ENCODE measurements at regions not wholly inside any gene's neighbourhood (a gene's known extent, or its start where the extent isn't known, plus 50 kb on each side); places are given as distances from the start of the nearest gene placed in this dataset.

DNA sequence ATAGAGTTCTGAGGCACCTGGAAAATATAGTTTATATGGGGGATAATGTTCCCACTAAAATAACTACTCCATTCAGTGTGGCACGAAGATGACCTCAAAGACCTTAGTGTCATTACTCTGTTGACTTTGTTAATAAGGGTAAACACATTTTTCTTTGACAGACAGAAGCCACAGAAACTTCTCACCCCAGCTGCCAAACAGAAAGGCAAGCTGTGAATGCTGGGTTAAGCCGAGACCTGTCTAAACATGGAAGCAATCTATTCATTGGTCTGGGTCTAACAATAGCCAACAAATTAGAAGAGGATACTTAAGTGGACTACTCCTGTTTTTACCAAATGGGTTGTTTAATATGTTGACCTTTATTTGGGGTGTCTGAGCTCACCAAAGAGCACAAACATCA lies 171.4 kb downstream of the TLE1 start (continued):
- TF ChIP-seq, protein P1, sequence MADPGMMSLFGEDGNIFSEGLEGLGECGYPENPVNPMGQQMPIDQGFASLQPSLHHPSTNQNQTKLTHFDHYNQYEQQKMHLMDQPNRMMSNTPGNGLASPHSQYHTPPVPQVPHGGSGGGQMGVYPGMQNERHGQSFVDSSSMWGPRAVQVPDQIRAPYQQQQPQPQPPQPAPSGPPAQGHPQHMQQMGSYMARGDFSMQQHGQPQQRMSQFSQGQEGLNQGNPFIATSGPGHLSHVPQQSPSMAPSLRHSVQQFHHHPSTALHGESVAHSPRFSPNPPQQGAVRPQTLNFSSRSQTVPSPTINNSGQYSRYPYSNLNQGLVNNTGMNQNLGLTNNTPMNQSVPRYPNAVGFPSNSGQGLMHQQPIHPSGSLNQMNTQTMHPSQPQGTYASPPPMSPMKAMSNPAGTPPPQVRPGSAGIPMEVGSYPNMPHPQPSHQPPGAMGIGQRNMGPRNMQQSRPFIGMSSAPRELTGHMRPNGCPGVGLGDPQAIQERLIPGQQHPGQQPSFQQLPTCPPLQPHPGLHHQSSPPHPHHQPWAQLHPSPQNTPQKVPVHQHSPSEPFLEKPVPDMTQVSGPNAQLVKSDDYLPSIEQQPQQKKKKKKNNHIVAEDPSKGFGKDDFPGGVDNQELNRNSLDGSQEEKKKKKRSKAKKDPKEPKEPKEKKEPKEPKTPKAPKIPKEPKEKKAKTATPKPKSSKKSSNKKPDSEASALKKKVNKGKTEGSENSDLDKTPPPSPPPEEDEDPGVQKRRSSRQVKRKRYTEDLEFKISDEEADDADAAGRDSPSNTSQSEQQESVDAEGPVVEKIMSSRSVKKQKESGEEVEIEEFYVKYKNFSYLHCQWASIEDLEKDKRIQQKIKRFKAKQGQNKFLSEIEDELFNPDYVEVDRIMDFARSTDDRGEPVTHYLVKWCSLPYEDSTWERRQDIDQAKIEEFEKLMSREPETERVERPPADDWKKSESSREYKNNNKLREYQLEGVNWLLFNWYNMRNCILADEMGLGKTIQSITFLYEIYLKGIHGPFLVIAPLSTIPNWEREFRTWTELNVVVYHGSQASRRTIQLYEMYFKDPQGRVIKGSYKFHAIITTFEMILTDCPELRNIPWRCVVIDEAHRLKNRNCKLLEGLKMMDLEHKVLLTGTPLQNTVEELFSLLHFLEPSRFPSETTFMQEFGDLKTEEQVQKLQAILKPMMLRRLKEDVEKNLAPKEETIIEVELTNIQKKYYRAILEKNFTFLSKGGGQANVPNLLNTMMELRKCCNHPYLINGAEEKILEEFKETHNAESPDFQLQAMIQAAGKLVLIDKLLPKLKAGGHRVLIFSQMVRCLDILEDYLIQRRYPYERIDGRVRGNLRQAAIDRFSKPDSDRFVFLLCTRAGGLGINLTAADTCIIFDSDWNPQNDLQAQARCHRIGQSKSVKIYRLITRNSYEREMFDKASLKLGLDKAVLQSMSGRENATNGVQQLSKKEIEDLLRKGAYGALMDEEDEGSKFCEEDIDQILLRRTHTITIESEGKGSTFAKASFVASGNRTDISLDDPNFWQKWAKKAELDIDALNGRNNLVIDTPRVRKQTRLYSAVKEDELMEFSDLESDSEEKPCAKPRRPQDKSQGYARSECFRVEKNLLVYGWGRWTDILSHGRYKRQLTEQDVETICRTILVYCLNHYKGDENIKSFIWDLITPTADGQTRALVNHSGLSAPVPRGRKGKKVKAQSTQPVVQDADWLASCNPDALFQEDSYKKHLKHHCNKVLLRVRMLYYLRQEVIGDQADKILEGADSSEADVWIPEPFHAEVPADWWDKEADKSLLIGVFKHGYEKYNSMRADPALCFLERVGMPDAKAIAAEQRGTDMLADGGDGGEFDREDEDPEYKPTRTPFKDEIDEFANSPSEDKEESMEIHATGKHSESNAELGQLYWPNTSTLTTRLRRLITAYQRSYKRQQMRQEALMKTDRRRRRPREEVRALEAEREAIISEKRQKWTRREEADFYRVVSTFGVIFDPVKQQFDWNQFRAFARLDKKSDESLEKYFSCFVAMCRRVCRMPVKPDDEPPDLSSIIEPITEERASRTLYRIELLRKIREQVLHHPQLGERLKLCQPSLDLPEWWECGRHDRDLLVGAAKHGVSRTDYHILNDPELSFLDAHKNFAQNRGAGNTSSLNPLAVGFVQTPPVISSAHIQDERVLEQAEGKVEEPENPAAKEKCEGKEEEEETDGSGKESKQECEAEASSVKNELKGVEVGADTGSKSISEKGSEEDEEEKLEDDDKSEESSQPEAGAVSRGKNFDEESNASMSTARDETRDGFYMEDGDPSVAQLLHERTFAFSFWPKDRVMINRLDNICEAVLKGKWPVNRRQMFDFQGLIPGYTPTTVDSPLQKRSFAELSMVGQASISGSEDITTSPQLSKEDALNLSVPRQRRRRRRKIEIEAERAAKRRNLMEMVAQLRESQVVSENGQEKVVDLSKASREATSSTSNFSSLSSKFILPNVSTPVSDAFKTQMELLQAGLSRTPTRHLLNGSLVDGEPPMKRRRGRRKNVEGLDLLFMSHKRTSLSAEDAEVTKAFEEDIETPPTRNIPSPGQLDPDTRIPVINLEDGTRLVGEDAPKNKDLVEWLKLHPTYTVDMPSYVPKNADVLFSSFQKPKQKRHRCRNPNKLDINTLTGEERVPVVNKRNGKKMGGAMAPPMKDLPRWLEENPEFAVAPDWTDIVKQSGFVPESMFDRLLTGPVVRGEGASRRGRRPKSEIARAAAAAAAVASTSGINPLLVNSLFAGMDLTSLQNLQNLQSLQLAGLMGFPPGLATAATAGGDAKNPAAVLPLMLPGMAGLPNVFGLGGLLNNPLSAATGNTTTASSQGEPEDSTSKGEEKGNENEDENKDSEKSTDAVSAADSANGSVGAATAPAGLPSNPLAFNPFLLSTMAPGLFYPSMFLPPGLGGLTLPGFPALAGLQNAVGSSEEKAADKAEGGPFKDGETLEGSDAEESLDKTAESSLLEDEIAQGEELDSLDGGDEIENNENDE (IDR thresholded peaks at IDR 0.05; ENCODE audit: insufficient replicate concordance, low read length): no peak
- TF ChIP-seq POLR2AphosphoS5 (IDR thresholded peaks at IDR 0.05; ENCODE audit: low read depth, low read length) (no peak), KDM1A (IDR thresholded peaks at IDR 0.05; ENCODE audit: borderline replicate concordance, low read length) (no peak), BRCA1 (IDR thresholded peaks at IDR 0.05; ENCODE audit: low read depth, low read length) (no peak), CBX8 (IDR thresholded peaks at IDR 0.05; ENCODE audit: borderline replicate concordance, low read depth, low read length) (no peak), PHF8 (conservative IDR thresholded peaks at IDR 0.05; ENCODE audit: low read depth, low read length) (no peak), TAF1 (IDR thresholded peaks at IDR 0.05; ENCODE audit: low read depth, low read length) (no peak), FOSL1 (IDR thresholded peaks at IDR 0.05; ENCODE audit: insufficient read depth, low read depth, low read length) (no peak), SIN3A (conservative IDR thresholded peaks at IDR 0.05 in 1 of 2, IDR thresholded peaks at IDR 0.05 in 1 of 2; ENCODE audit: low read depth in 1 of 2, low read length in 2 of 2) (no peak)
- TF ChIP-seq, protein P2, sequence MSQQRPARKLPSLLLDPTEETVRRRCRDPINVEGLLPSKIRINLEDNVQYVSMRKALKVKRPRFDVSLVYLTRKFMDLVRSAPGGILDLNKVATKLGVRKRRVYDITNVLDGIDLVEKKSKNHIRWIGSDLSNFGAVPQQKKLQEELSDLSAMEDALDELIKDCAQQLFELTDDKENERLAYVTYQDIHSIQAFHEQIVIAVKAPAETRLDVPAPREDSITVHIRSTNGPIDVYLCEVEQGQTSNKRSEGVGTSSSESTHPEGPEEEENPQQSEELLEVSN (IDR thresholded peaks at IDR 0.05): no peak
